ENCODE measurements at regions not wholly inside any gene's neighbourhood (a gene's known extent, or its start where the extent isn't known, plus 50 kb on each side); places are given as distances from the start of the nearest gene placed in this dataset.

DNA sequence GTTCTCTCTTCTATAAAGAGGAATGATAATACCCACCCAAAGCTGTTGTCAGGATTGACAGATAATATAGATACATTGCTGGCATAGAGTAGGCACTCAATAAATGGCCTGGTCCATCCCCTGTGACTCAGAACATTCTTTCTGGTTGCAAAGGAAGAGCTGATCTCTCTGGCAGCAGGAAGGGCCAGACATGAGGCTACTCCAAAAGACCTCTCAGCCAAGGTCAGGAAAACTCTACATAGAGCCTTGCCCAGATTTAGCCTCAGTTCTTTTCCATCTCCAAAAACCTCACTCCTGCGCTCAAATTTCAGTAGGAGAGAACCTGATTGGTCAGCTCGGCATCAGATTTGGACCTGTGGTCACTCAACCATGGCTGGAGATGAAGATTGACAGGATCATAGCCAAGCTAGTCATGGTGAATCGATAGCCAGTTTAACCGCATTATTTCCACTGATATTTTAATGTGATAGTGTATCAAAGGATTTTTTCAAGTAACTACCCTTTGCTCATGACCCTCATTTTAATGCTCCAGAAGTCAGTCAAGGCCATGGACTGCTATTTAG is 319.6 kb downstream of the DRD1 start:
- DNase-seq, result no peak
- intact Hi-C loops (cut with micrococcal nuclease), result no loop called here
- no peaks in the 10 kb centered on the region for H3K9me3 Mint-ChIP-seq
- H3K27me3 Mint-ChIP-seq (ENCODE audit: low read depth), result peaks cover 3% of the 10 kb centered on the region
- CTCF ChIA-PET, result no interaction called here
- no peak overlapping the region for H3K27ac Mint-ChIP-seq
- H3K4me3 Mint-ChIP-seq, result no peak overlapping the region
- H3K4me1 Mint-ChIP-seq (ENCODE audit: low read depth), result no peaks in the 10 kb centered on the region
- no peaks in the 10 kb centered on the region for H3K36me3 Mint-ChIP-seq (ENCODE audit: low read depth)

DNA sequence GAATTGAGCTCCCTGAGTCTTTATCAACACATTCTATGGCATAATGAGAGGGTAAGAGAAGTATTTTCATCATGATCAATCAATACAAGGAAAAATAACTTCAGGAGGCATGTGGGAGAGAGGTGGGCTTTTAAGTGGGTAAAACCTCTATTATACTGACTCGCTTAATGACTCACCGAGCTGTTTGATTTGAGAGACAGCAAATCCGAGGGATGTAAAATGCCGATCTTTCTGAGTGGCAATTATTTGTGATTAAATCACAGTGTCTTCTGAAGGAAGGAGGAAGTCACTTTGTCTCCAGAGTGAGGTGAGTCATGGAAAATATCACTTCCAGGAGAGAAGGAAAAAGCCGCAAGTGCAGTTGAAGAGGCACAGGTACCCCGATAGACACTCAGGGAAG is 320.4 kb downstream of the DRD1 start:
- no peak overlapping the region for H3K27ac Mint-ChIP-seq
- H3K27me3 Mint-ChIP-seq (ENCODE audit: low read depth), result peaks cover 3% of the 10 kb centered on the region
- CTCF ChIA-PET, result no interaction called here
- no peaks in the 10 kb centered on the region for H3K9me3 Mint-ChIP-seq
- no peak for DNase-seq
- no peaks in the 10 kb centered on the region for H3K4me1 Mint-ChIP-seq (ENCODE audit: low read depth)
- H3K4me3 Mint-ChIP-seq, result no peak overlapping the region
- intact Hi-C loops (cut with micrococcal nuclease), result no loop called here
- no peaks in the 10 kb centered on the region for H3K36me3 Mint-ChIP-seq (ENCODE audit: low read depth)

GRCh38 chr5:175121457-175121856 is 322.5 kb downstream of the DRD1 start:
- H3K36me3 Mint-ChIP-seq (ENCODE audit: low read depth), result no peaks in the 10 kb centered on the region
- H3K9me3 Mint-ChIP-seq, result no peaks in the 10 kb centered on the region
- CTCF ChIA-PET, result no interaction called here
- intact Hi-C loops (cut with micrococcal nuclease), result no loop called here
- H3K27me3 Mint-ChIP-seq (ENCODE audit: low read depth), result peaks cover 7% of the 10 kb centered on the region
- no peak overlapping the region for H3K4me3 Mint-ChIP-seq
- no peak for DNase-seq
- no peak overlapping the region for H3K27ac Mint-ChIP-seq
- H3K4me1 Mint-ChIP-seq (ENCODE audit: low read depth), result no peaks in the 10 kb centered on the region

GRCh38 chr5:175120412-175120811 is 323.6 kb downstream of the DRD1 start:
- CTCF ChIA-PET, result interaction anchor here (0.6 kb wide), 1 partner anchor 120 kb away, joined by 3 read pairs; no protein-coding TSS in a partner anchor
- Mint-ChIP-seq H3K9me3 (no peaks in the 10 kb centered on the region), H3K27me3 (ENCODE audit: low read depth) (peaks cover 7% of the 10 kb centered on the region), H3K36me3 (ENCODE audit: low read depth) (no peaks in the 10 kb centered on the region), H3K27ac (no peak overlapping the region), H3K4me3 (no peak overlapping the region), H3K4me1 (ENCODE audit: low read depth) (no peaks in the 10 kb centered on the region)
- intact Hi-C loops (cut with micrococcal nuclease), result no loop called here
- DNase-seq, result no peak

- Mint-ChIP-seq H3K4me1 (ENCODE audit: low read depth) (no peaks in the 10 kb centered on the region), H3K27ac (no peak overlapping the region), H3K27me3 (ENCODE audit: low read depth) (peaks cover 4% of the 10 kb centered on the region), H3K9me3 (no peaks in the 10 kb centered on the region), H3K4me3 (no peak overlapping the region), H3K36me3 (ENCODE audit: low read depth) (no peaks in the 10 kb centered on the region)
- CTCF ChIA-PET, result no interaction called here
- no peak for DNase-seq
- intact Hi-C loops (cut with micrococcal nuclease), result no loop called here
Measured at GRCh38 chr5:175118700-175119309, 325.2 kb downstream of the DRD1 start.

- DNase-seq, result no peak
- H3K27me3 Mint-ChIP-seq (ENCODE audit: low read depth), result peaks cover 8% of the 10 kb centered on the region
- no peaks in the 10 kb centered on the region for H3K36me3 Mint-ChIP-seq (ENCODE audit: low read depth)
- CTCF ChIA-PET, result no interaction called here
- H3K27ac Mint-ChIP-seq, result no peak overlapping the region
- H3K9me3 Mint-ChIP-seq, result no peaks in the 10 kb centered on the region
- intact Hi-C loops (cut with micrococcal nuclease), result no loop called here
- no peaks in the 10 kb centered on the region for H3K4me1 Mint-ChIP-seq (ENCODE audit: low read depth)
- no peak overlapping the region for H3K4me3 Mint-ChIP-seq
Measured at GRCh38 chr5:175116466-175117048, 327.4 kb downstream of the DRD1 start.

DNA sequence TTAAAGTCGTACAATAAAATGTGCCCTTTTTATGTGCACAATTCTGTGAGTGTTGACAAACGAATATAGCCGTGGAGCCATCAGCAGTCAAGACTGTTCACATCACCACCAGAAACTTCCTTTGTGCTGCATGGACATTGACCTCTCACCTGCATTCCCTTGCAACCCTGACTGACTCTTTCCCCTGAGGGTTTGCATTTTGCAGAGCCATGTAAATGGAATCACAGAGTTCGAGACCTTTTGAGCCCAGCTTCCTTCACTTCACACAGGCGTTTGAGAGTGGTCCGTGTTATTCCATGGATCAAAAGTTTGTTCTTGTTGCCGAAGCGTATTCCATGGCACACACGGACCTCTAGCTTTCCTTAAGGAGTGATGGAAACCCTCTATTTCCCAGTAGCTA is 328.2 kb downstream of the DRD1 start:
- Mint-ChIP-seq H3K36me3 (ENCODE audit: low read depth) (no peaks in the 10 kb centered on the region), H3K4me3 (no peak overlapping the region), H3K27ac (no peak overlapping the region), H3K4me1 (ENCODE audit: low read depth) (no peaks in the 10 kb centered on the region), H3K9me3 (no peaks in the 10 kb centered on the region), H3K27me3 (ENCODE audit: low read depth) (peaks cover 8% of the 10 kb centered on the region)
- intact Hi-C loops (cut with micrococcal nuclease), result no loop called here
- DNase-seq, result no peak
- CTCF ChIA-PET, result no interaction called here

DNA sequence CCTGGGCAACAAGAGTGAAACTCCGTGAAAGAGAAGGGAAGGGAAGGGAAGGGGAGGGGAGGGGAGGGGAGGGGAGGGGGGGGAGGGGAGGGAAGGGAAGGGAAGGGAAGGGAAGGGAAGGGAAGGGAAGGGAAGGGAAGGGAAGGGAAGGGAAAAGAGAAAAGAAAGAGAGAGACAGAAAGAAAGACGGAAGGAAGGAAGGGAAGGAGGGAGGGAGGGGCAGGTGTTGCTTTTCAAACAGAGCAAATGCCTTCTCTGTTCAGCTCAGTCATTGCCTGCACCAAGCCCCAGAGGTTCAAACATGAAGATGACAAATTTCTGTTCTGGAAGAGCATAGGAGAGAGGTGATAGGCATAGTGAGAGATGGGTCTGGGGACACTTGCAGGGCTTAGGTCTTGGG is 330.0 kb downstream of the DRD1 start:
- no peak for DNase-seq
- intact Hi-C loops (cut with micrococcal nuclease), result no loop called here
- Mint-ChIP-seq H3K36me3 (ENCODE audit: low read depth) (no peaks in the 10 kb centered on the region), H3K27ac (no peak overlapping the region), H3K4me1 (ENCODE audit: low read depth) (no peaks in the 10 kb centered on the region), H3K4me3 (no peak overlapping the region), H3K9me3 (peaks cover 6% of the 10 kb centered on the region), H3K27me3 (ENCODE audit: low read depth) (peaks cover 8% of the 10 kb centered on the region)
- CTCF ChIA-PET, result no interaction called here

DNA sequence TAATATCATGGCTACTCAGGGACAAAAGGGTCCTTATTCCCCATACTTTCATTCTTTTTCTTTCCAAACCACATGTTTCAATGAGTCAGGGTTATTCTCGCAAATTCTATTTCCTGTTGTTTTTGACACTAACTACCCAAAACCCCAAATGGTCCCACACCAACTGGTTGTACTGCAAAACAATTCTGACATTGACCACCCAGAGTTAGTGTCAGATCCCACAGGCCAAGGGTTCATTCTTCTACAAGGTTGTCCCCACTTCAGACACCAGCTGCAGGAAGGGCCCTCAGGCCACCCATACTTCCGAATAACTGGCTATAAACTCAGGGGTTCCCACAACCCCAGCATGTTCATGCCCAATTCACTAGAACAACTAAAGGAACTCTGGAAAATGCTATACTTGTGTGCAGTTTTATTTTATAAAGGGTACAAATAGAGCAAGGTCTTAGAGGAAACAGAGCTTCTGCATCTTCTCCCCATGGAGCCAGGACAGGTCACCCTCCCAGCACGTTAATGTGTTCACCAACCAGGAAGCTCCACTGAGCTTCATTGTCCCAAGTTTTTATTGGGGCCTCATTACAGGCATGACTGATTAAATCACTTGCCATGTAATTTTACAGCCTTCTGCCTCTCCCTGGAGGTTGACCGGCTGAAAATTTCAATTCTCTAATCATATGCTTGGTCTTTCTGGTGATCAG is 334.8 kb downstream of the DRD1 start:
- no peak for DNase-seq
- intact Hi-C loops (cut with micrococcal nuclease), result no loop called here
- H3K36me3 Mint-ChIP-seq (ENCODE audit: low read depth), result no peaks in the 10 kb centered on the region
- no peaks in the 10 kb centered on the region for H3K4me1 Mint-ChIP-seq (ENCODE audit: low read depth)
- peaks cover 6% of the 10 kb centered on the region for H3K9me3 Mint-ChIP-seq
- H3K4me3 Mint-ChIP-seq, result no peak overlapping the region
- H3K27me3 Mint-ChIP-seq (ENCODE audit: low read depth), result peaks cover 5% of the 10 kb centered on the region
- H3K27ac Mint-ChIP-seq, result no peak overlapping the region
- CTCF ChIA-PET, result no interaction called here

GRCh38 chr5:175107865-175108264 is 336.1 kb downstream of the DRD1 start:
- H3K27ac Mint-ChIP-seq, result no peak overlapping the region
- no peak for DNase-seq
- CTCF ChIA-PET, result no interaction called here
- intact Hi-C loops (cut with micrococcal nuclease), result no loop called here
- H3K27me3 Mint-ChIP-seq (ENCODE audit: low read depth), result peaks cover 4% of the 10 kb centered on the region
- peaks cover 6% of the 10 kb centered on the region for H3K9me3 Mint-ChIP-seq
- H3K4me1 Mint-ChIP-seq (ENCODE audit: low read depth), result no peaks in the 10 kb centered on the region
- H3K4me3 Mint-ChIP-seq, result no peak overlapping the region
- H3K36me3 Mint-ChIP-seq (ENCODE audit: low read depth), result no peaks in the 10 kb centered on the region

DNA sequence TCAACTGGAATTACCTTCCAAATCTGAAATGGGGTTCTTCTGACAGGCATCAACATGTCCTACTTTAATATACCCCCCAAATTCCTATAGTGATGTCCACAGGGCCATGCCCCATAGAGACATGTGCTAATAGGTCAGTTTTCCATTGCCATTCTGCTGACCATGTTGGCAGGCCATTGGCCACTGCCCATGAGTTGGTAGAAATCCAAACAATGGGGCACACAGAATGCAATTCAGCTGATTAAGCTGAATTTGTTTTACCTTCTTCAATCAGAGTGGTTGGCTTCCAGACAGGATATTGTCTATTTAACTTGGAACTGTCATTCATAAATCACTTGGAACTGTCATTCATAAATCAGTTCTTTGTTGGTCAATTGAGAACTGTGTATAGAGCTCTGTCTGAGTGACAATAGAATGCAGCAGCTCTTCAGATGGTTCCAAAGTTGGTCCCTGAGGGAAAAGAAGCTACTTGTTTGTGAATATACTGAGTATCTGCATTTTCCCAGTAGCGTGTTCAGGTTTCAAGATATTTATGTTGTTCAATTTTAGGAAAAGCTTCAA is 336.9 kb downstream of the DRD1 start:
- Mint-ChIP-seq H3K27ac (no peak overlapping the region), H3K36me3 (ENCODE audit: low read depth) (no peaks in the 10 kb centered on the region), H3K27me3 (ENCODE audit: low read depth) (peaks cover 7% of the 10 kb centered on the region), H3K9me3 (peaks cover 6% of the 10 kb centered on the region), H3K4me3 (no peak overlapping the region), H3K4me1 (ENCODE audit: low read depth) (no peaks in the 10 kb centered on the region)
- no peak for DNase-seq
- intact Hi-C loops (cut with micrococcal nuclease), result no loop called here
- CTCF ChIA-PET, result no interaction called here

DNA sequence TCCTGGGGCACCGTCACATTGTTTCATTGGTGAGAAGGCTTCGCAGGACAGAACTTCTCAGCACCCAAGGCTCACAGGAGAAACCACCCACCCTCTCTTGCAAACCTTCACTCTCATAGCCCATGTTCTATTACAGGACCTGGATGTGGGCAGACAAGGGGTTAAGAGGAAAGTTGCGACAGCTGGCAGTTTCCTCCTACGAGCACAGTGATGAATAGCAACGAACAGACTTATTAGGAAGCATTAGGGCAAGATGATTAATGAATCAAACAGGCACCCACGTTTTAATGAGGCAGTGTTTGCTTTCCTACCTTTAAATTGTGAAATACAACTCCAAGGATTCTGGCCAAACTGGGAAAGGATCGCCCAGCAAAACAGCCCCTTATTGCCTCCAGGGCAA is 339.3 kb downstream of the DRD1 start:
- intact Hi-C loops (cut with micrococcal nuclease), result no loop called here
- no peak overlapping the region for H3K27ac Mint-ChIP-seq
- no peaks in the 10 kb centered on the region for H3K4me1 Mint-ChIP-seq (ENCODE audit: low read depth)
- H3K36me3 Mint-ChIP-seq (ENCODE audit: low read depth), result no peaks in the 10 kb centered on the region
- H3K27me3 Mint-ChIP-seq (ENCODE audit: low read depth), result peaks cover 9% of the 10 kb centered on the region
- peaks cover 5% of the 10 kb centered on the region for H3K9me3 Mint-ChIP-seq
- H3K4me3 Mint-ChIP-seq, result no peak overlapping the region
- DNase-seq, result no peak
- CTCF ChIA-PET, result no interaction called here

GRCh38 chr5:175103746-175104145 is 340.2 kb downstream of the DRD1 start:
- Mint-ChIP-seq H3K36me3 (ENCODE audit: low read depth) (no peaks in the 10 kb centered on the region), H3K27me3 (ENCODE audit: low read depth) (peaks cover 9% of the 10 kb centered on the region), H3K4me1 (ENCODE audit: low read depth) (no peaks in the 10 kb centered on the region), H3K4me3 (no peak overlapping the region), H3K9me3 (no peaks in the 10 kb centered on the region), H3K27ac (no peak overlapping the region)
- no peak for DNase-seq
- CTCF ChIA-PET, result interaction anchor here (0.6 kb wide), 1 partner anchor 99 kb away, joined by 4 read pairs; no protein-coding TSS in a partner anchor
- intact Hi-C loops (cut with micrococcal nuclease), result no loop called here
